Astrocyte of the spinal cord (primary cell): ENCODE measurements at regions not wholly inside any gene's neighbourhood (a gene's known extent, or its start where the extent isn't known, plus 50 kb on each side); places are given as distances from the start of the nearest gene placed in this dataset.

Experiments
- DNase-seq: peaks from one replicate; pipeline ENCODE4 v3.0.0; 2011; ENCODE audit warnings: low read depth, low spot score
- H3K4me3 ChIP-seq: 2 replicates; pipeline ENCODE4 v1.5.1; 2011; ENCODE audit warnings: low read depth, mild to moderate bottlenecking, low read length, moderate library complexity
- CTCF ChIP-seq: IDR thresholded peaks from 2 replicates; pipeline ENCODE4 v1.5.1; 2012; ENCODE audit warnings: low read depth, mild to moderate bottlenecking, low read length, inconsistent platforms
- in situ Hi-C: cut with HindIII; loops from 2 replicates; pipeline ENCODE4 v1.10.0; 2017; ENCODE audit warnings: low sequenced_read_pairs

- in situ Hi-C loops = no loop called here
- H3K4me3 ChIP-seq = no peak overlapping the region
- no peak for TF ChIP-seq CTCF
- DNase-seq = no peak
These were observed 752.8 kb downstream of the CBLN4 start for GRCh38 chr20:55252521-55252920.

GRCh38 chr20:55251170-55251569, 754.1 kb downstream of the CBLN4 start:
- H3K4me3 ChIP-seq = no peak overlapping the region
- no peak for DNase-seq
- no peak for TF ChIP-seq CTCF
- in situ Hi-C loops = no loop called here

GRCh38 chr20:55242853-55243252, 762.5 kb downstream of the CBLN4 start:
- TF ChIP-seq CTCF = no peak
- H3K4me3 ChIP-seq = no peak overlapping the region
- in situ Hi-C loops = no loop called here
- no peak for DNase-seq

GRCh38 chr20:55239269-55239668, 763.9 kb downstream of the DOK5 start:
- no peak overlapping the region for H3K4me3 ChIP-seq
- in situ Hi-C loops = no loop called here
- no peak for DNase-seq
- TF ChIP-seq CTCF = no peak

- in situ Hi-C loops = no loop called here
- H3K4me3 ChIP-seq = no peak overlapping the region
- DNase-seq = no peak
- no peak for TF ChIP-seq CTCF
These were observed 757.3 kb downstream of the DOK5 start for GRCh38 chr20:55232647-55233046.

GRCh38 chr20:55229451-55229850, 754.1 kb downstream of the DOK5 start:
- DNase-seq = no peak
- in situ Hi-C loops = no loop called here
- TF ChIP-seq CTCF = no peak
- H3K4me3 ChIP-seq = no peak overlapping the region
